ENCODE measurements at regions not wholly inside any gene's neighbourhood (a gene's known extent, or its start where the extent isn't known, plus 50 kb on each side); places are given as distances from the start of the nearest gene placed in this dataset.
"Not testable (repeated sequence)": the region's sequence is repeated elsewhere in the genome, so short reads cannot be mapped to it uniquely, and the experiment has no call there.

GRCh38 chr6:71007298-71007697 lies 50.4 kb upstream of the B3GAT2 start:
- not testable (repeated sequence) for DNase-seq (ENCODE audit: low read depth); H3K4me3 ChIP-seq (ENCODE audit: low read length)

- no peak overlapping the region for H3K4me3 ChIP-seq (ENCODE audit: low read length)
- TF ChIP-seq CTCF (conservative IDR thresholded peaks at IDR 0.05; ENCODE audit: low read depth, low read length): no peak
- no peak for DNase-seq (ENCODE audit: low read depth)
These were observed 55.1 kb upstream of the B3GAT2 start for GRCh38 chr6:71011871-71012371.

GRCh38 chr6:71012866-71013469 lies 56.1 kb upstream of the B3GAT2 start:
- peak; percentile 21 for DNase-seq (ENCODE audit: low read depth)
- no peak overlapping the region for H3K4me3 ChIP-seq (ENCODE audit: low read length)
- peak; percentile 89 for TF ChIP-seq CTCF (conservative IDR thresholded peaks at IDR 0.05; ENCODE audit: low read depth, low read length)

- no peak for TF ChIP-seq CTCF (conservative IDR thresholded peaks at IDR 0.05; ENCODE audit: low read depth, low read length)
- no peak overlapping the region for H3K4me3 ChIP-seq (ENCODE audit: low read length)
- DNase-seq (ENCODE audit: low read depth): no peak
These were observed 58.5 kb upstream of the B3GAT2 start for GRCh38 chr6:71015392-71015791.

GRCh38 chr6:71028236-71028876 lies 71.5 kb upstream of the B3GAT2 start:
- no peak for TF ChIP-seq CTCF (conservative IDR thresholded peaks at IDR 0.05; ENCODE audit: low read depth, low read length)
- no peak for DNase-seq (ENCODE audit: low read depth)
- no peak overlapping the region for H3K4me3 ChIP-seq (ENCODE audit: low read length)

- TF ChIP-seq CTCF (conservative IDR thresholded peaks at IDR 0.05; ENCODE audit: low read depth, low read length): no peak
- no peak for DNase-seq (ENCODE audit: low read depth)
- no peak overlapping the region for H3K4me3 ChIP-seq (ENCODE audit: low read length)
These were observed 72.0 kb upstream of the B3GAT2 start for GRCh38 chr6:71028877-71029252.

- H3K4me3 ChIP-seq (ENCODE audit: low read length): no peak overlapping the region
- no peak for DNase-seq (ENCODE audit: low read depth)
- no peak for TF ChIP-seq CTCF (conservative IDR thresholded peaks at IDR 0.05; ENCODE audit: low read depth, low read length)
These were observed 72.7 kb upstream of the B3GAT2 start for GRCh38 chr6:71029555-71029954.

Data from retinal pigment epithelial cell (primary cell).